NCI-H345 (cell line): ENCODE measurements at regions not wholly inside any gene's neighbourhood (a gene's known extent, or its start where the extent isn't known, plus 50 kb on each side); places are given as distances from the start of the nearest gene placed in this dataset.
A peak's percentile ranks its signal among the peaks of the same experiment; 100 is the strongest.
"Not testable (repeated sequence)": the region's sequence is repeated elsewhere in the genome, so short reads cannot be mapped to it uniquely, and the experiment has no call there.

Source experiments
- DNase-seq: peaks from one replicate; lab custom pipeline; 2025; lab: John Stamatoyannopoulos, UW

DNA sequence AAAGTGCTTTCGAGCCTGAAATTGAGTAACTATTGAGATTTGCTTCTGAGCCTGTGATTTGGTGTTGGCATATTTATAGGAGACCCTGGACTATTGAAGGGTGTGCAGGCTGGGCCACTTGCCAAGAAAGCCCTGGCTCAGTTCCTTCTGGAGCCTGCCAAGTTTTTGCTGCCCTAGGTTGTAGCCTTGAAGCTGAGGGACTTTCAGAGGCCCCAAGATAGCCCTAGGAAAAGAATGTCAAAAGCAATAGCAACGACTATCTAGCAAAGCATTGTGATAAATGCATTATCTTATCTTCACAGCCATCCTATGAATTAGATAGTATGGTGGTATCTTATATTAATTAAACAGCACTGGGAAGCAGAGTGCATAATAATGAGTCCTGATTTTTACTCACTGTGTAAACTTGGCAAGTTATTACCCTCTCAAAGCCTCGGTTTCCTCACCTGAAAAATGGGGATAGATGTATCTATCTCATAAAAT, 473.7 kb upstream of the PODXL start:
- DNase-seq, result peak; percentile 14

DNA sequence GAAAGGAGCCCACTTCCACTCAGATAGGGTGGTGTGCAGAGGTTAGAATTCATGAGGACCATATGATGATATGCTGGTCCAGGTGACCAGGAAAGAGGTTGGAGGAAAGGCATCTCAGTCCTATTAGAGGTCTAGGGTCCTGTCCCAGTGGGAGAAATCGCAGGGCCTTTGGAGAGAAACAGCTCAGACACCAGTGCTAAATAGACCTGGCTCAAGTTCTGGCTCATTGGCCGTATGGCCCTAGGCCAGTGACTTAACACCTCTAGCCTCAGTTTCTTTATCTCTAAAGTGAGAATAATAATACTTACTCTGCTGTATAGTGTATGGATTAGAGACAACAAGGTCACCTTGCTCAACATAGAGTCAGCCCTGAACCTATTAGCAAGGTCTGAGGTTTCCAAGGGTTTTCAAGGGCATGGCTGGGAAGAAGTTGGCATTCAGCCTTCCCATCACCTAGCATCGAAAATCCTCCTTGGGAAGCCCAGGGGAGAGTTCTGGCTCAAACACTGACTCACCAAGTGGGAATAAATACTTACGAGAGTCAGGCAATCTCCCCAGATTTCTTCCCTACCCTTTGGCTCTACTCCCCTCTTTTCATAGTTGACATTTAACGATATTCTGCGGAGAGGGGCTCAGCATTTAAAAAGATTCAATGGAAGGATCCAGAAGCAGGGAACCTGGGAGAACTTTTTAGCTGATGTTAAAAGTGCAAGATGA, 473.1 kb upstream of the PODXL start:
- DNase-seq, result no peak

DNA sequence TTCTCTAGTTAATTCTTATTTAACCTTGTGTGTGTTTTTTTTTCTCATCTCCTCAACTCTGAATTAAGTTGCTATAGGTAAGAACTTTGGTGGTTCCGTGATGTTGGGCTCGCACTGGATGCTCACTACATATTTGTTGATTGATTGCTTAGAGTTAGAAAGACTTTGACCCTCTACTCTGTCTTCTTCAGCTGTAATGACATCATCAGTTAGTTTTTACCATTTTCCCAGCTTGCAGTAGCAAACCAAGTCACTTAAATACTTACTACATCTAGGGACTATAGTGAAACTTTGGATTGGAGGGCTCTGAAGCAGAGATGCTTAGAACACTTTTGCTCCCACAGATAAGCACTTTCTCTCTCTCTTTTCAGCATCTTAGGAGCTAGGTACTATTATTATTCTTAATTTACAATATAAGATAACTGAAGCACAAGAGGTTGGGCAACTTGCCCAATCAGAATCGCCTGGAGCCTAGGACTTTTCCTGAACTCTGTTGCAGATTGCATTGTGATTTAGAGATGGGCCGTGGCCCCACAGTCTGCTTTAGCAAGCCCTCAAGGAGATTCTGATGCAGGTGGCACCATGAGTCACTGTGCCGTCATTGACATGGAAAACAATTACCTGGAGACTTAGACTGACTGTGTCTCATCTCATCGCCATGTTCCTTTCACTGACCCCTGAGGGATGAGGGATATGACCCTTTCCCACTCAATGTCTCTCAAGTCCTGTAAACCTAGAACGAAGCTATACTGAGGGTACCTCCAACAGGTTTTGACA, 471.9 kb upstream of the PODXL start:
- DNase-seq, result no peak

DNA sequence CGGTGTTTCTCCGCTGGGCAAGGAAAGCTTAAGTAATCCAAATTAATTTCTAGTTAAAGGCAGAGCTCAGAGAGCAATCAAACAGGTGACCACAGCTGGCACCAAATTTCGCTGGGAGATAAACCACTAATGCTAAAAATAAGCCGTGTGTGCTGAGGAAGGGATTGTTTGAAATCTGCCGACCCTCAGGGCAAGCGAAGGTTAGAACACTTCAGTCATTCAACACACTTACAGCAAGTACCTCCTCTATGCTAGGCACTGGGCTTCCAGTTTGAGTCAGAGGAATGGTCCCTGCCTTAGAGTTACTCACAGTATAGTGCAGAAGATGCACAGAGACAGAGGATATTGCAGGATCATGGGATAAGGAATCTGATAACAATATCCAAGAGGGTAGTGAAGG, 467.9 kb upstream of the PODXL start:
- no peak for DNase-seq

DNA sequence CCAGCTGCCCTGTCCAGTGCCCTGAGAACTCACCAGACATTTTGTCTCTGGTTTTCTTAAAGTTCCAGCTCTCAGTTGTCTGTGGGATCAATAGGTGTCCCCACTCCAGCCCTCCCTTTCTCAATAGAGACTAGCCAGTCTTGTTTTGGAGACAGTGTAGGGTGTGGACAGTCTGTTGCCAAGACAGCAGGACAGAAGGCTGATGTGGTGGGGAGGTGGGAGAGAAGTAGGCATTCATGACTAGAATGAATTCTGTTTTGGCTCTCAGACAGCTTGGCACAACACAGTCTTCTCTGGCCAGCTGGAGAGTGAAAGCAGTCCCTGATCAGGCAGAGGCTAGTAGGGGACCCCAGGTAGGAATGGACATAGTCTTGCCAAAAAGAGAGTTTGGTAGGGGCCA, 467.0 kb upstream of the PODXL start:
- no peak for DNase-seq

DNA sequence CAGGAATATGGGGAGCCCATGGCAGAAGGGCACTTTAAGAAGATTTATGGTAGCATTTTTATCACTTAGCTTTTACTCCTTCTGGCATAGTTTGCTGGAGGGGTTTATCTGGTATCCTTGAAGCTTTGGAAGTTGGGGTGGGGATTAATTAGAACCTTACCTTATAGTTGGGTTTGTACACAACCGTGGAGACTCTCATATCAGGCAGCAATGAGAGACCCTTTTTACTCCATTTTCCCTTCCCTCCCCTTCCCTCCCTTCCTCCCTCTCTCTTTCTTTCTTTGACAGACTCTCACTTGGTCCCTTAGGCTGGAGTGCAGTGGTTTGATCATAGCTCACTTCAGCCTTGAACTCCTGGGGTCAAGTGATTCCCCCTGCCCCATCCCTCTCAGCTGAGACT, 465.8 kb upstream of the PODXL start:
- DNase-seq, result no peak

DNA sequence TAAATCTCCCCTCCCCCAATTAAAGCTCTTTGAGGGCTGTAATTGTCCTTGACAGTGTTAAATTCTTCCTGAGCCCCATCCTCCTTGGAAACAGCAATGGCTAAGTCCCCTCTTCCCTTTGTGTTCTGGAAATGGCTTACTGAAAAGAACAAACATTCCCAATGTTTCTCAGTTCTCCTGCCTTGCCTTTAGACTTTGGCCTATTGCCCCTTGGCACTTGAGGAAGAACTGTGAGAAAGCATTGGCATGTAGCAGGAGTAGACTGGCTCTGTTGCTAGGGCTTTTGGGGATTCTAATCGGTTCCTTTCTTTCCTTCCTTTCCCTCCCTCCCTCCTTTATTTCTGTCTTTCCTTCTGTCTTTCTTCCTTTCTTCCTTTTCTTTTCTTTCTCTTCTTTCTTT, 463.3 kb upstream of the PODXL start:
- no peak for DNase-seq

DNA sequence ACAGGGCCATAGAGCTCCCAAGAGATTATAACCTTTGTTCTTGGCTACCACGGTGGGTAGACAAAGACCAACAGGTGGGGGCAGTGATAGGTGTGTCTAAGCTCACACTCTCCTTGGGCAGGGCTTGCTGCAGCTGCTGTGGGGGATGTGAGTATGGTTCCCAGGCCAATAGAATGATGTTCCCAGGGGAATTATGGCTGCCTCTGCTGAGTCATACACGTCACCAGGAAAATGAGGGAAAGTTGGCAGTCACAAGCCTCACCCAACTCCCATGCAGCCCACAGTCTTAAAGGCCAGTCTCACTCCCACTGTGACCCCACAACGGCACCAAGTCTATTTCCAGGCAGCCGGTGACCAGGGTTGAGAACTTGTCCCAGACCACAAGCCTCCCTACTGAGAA, 453.4 kb upstream of the PODXL start:
- DNase-seq, result peak; percentile 15

DNA sequence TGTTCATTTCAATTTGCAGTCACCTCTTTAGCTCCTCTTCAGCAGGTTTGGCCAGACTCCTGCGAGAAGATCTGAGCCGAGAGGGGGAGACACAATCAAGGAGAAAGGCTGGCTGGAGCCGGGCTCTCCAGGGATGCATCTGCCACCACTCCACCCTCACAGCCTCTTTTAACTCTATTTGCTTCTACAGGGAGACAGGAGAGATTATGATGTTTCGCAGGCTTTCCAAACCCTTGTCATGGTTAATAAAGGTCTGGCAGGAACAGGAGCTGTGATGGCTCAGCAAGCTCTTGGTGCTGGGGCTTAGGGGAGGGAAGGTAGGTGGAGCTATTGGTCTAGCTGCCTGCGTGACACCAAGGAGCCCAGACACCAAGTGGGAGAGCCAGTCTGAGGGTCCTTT, 448.1 kb upstream of the PODXL start:
- DNase-seq, result no peak

DNA sequence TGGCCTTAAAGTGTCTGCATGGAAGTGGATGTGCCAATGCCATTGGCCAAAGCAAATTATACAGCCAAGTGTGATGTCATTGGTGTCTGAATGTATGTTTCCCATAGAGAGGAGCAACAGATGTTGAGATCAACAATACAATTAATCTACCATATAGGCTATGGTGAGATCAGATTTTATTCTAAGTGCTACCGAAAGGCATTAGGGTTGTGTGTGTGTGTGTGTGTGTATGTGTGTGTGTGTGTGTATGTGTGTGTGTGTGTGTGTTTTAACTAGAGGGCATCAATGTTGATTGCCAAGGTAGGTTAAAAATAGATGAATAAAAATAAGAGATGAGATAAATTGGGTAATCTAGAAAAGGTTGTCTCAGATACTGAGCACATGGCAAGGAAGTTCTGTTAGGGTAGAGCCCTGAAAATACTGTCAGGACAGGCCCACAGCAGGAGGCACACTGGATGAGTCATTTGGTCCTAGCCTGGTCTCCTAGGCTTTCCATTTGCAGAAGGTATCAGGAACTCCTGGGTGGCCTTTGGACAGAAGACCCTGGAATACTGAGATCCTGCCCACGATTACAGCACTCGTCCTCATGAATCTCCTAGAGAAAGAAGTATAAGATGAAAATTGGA, 446.0 kb upstream of the PODXL start:
- DNase-seq, result no peak

DNA sequence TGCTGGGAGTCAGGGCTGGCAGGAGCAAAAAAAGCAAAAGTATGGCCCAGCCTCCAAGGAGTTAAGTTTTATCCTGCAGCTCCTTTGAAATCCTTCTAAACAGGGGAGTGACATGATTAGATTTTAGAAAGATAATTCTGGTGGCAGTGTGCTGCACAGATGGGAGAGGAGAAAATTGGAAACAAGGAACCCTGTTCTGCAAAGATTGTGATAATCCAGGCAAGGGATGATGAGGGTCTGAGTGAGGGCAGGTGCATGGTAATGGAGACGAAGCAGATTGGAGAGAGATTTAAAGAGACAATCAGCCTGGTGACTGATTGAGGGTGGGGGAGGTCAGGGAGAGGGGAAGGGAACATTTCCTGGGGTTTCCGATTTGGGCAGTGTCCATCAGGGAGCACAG, 444.7 kb upstream of the PODXL start:
- DNase-seq, result no peak

DNA sequence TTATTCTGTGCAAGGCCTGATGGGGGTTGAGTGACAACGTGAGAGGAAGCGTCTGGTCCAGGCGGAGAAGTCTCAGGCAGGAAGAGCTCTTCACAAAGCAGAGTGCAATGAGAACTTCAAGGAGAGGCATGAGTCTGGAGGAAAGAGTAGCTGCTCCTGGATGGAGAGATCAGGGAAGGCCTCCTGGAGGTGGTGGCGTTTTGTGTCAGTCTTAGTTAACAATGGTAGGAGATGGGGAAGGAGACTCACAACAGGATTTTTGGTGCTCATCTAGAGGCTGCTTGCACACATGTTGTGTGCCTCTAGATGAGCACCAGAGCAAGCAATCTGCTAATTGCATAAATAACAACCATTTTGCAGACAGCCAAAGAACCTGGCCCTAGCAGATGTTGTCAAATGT, 442.8 kb upstream of the PODXL start:
- no peak for DNase-seq

DNA sequence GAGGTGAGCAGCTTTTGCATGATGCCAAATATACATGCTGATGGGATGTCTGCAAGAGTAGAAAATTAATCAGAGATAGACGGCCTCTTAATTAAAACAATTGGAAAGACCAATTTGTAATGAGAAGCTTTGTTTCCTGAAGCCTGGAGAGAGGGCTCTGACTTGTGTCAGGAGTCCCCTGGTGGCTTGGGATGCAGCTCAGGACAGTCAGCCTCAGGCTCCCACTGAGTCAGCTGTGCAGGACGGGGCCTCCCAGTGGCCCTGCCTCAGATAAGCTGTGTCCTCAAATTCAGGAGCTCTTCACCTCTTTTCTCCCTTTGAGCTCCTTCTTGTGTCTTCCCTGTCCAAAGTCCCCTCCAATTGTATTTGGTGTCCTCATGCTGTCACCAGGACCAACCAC, 438.9 kb upstream of the PODXL start:
- DNase-seq, result no peak

DNA sequence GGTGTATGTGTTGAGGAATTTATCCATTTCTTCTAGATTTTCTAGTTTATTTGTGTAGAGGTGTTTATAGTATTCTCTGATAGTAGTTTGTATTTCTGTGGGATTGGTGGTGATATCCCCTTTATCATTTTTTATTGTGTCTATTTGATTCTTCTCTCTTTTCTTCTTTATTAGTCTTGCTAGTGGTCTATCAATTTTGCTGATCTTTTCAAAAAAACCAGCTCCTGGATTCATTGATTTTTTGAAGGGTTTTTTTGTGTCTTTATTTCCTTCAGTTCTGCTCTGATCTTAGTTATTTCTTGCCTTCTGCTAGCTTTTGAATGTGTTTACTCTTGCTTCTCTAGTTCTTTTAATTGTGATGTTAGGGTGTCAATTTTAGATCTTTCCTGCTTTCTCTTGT, 424.6 kb upstream of the PODXL start:
- DNase-seq, result not testable (repeated sequence)

DNA sequence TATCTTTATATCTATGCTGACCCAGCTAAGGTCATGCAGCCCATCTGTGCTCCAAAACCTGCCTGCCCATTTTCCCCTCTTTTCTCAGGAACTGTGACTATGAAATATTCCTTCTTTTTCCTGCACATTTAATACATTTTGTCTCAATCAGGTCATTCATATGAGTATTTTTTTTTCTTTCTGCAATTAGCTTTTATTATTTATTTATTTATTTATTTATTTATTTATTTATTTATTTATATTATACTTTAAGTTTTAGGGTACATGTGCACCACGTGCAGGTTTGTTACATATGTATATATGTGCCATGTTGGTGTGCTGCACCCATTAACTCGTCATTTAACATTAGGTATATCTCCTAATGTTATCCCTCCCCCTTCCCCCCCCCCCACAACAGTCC, 421.7 kb upstream of the PODXL start:
- DNase-seq, result not testable (repeated sequence)

DNA sequence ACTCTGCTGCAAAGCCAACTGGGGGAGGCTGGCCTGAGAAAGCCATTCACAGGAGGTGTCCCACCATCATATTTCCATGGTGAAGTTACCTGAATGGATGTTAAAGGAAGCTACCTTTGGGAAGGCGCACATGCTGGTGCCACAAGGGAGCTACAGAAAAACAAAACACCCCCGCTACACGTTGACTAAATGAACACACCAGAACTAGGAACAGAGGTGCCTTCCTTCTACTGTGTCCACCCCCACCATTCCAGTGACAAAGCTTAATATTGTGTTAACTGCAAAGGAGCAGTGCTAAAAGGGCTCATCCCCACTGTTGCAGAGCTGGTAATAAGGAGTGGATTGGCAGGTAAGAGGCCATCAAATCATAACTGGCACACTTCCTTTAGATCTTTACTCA, 420.0 kb upstream of the PODXL start:
- no peak for DNase-seq

DNA sequence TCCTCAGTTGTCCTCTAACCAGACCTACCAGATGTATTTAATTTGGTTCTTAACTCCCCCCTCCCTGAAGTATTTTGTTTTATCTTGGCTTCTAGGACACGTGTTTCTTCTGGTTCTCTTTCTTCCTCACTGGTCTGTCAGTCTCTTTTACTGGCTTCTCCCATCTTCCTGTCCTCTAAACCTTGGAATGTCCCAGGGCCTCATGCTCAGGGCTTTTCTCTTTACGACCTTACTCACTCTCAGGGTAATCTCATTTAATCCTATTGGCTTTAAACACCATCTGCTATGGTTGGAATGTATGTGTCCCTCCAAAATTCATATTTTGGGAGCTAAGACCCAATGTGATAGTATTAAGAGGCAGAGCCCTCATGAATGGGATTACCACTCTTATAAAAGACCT, 418.2 kb upstream of the PODXL start:
- no peak for DNase-seq

DNA sequence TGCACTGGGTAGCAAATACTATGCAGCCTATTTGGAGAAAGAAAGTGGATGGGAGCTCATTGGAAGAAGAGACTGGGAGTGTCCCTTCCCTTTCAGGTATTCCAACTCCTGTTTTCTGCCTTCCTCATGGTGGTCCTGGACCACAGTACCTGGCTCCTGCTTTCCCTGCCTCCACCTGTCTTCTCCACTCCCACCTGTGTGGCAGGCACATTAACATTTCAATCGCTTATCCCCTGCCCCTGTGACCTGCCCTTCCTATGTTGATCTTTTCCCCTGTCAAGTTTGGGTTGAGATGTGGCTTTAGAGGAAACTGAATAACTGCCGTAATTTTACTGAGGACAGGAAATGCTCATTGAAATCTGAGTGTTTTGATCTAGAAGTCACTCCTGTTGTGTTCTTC, 415.8 kb upstream of the PODXL start:
- no peak for DNase-seq

DNA sequence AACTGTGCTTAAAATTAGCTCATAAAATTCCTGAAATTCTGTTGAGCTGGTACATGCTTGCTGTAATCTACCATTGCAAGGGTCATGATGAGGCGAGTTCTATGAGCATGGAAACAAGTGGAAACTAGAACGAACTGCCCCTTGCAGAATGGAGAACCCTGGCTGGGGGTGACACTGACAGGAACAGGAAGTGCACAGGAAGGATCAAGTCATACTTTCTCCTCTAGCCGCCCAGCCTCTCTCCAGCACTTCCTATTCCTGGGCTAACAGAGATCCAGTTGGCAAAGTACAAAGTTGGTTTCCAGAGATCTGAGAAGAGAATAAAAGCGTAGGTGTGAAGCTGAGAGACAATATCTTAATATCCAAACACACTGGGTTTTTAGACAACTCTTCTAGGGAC, 414.2 kb upstream of the PODXL start:
- no peak for DNase-seq

DNA sequence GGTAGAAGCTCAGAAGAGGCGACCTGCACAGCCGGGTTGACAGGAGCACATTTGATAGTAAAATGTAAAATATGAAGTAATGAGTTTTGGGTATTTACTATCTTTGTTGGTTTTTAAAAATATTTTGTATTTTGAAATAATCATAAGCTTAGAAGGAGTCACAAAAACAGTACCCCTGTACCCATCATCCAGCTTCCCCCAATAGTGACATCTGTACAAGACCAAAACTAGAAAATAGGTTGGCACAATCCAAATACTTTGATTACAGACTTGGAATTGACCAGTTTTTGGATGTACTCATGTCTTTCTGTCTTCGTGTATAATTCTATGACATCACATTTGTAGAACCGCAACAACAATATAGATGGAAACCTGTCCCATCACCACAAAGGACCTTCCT, 413.1 kb upstream of the PODXL start:
- DNase-seq, result no peak

DNA sequence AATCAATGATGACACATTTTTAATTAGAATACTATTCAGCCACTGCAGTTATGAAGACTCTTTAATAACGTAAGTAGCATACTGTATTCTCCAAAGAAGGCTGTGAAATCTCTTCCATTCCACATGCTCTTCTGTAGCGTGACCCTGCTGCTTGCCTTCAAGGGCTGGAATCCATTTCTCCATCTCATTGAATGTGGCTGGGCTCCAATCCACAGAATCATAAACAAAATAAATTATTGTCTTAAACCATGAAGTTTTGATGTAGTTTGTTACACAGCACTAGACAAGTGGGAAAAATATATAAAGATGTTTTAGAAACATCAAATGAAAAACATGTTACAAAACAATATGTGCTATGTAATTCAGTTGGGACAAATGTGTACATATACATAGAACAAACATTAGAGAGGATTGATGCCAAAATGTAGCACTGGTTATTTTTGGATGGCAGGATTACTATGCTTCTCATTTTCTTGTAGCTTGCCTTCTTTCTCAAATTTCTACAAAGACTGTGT, 410.8 kb upstream of the PODXL start:
- no peak for DNase-seq

DNA sequence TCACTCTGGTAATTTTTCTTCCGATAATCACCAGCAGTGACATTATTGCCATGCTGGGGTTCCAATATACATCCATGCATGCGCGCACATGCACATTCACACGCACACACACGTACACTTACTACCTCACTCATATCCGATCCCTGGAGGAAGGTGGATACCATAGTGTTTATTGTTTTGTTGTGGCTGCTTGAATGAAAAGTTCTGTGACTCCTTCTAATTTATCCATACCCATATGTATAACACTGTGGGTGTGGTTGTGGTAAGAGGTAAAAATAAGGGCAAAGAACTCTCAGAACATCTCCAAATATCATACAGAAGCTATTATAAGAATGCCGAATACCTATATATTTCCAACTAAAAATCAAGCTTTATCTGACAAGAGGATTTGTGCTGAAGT, 407.8 kb upstream of the PODXL start:
- DNase-seq, result no peak

DNA sequence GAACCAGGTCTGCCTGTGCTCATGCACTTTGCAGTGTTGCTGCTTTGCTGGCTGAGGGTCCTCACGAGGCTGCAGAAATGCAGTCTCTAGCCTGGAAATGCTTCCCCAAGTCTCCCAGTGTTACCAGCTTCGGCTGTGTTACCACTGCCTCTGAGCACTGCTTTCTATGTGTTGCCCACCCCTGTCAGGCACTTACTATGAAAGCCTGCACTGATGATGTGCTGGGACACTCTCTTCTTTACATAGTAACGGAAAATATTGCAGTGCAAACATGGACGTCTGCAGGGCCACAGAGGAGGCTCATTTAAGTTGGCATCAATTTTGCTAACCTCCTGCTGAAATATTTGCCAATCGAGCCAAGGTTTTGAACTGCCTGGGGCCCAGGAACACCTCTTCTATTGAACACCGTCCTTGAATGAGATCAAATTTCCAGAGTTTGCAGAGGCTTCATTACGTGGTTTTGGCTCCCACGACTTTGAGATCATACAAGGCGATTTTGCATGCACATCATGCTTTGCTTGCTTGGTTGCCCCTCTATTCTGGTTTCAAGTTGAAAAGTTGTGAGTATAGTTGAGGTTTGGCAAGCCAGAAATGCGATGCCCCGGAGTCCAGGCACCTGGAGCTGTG, 404.7 kb upstream of the PODXL start:
- peak; percentile 86 for DNase-seq
